H1 (cell line): ENCODE measurements at regions not wholly inside any gene's neighbourhood (a gene's known extent, or its start where the extent isn't known, plus 50 kb on each side); places are given as distances from the start of the nearest gene placed in this dataset.

Experiments used
- HDAC2 ChIP-seq, 2 experiments: fragments of 300-600 bp in 1 of 2; sonication (generic) in 1 of 2; IDR thresholded peaks; 2 replicates each; pipeline ENCODE4 v1.6.1; 2011 to 2012; ENCODE audit warnings: low read depth in 2 of 2, low read length in 2 of 2, mild to moderate bottlenecking in 2 of 2, moderate library complexity in 2 of 2, borderline replicate concordance in 1 of 2, inconsistent platforms in 1 of 2

DNA sequence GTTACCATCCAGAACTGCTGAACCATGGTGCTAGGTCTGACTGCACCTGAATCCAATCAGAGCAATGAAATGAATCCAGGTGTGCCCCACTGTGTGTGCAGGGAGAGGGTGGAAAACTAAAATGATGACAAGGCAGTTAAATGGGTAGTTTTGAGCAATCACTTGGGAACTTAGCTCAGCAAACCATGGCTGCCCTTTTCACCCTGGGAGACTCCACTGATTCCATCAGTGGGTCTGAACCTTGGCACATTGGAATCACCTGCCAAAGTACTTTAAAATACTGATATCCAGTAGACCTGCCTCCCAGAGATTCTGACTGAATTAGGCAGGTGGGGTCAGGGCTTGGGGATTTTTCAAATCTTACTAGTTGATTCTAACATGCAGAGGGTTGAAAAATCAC, 59.8 kb upstream of the USP3 start (continued):
- no peak for TF ChIP-seq HDAC2 (IDR thresholded peaks at IDR 0.05; ENCODE audit: borderline replicate concordance in 1 of 2, low read depth in 2 of 2, low read length in 2 of 2)
